ENCODE measurements at regions not wholly inside any gene's neighbourhood (a gene's known extent, or its start where the extent isn't known, plus 50 kb on each side); places are given as distances from the start of the nearest gene placed in this dataset.

DNA sequence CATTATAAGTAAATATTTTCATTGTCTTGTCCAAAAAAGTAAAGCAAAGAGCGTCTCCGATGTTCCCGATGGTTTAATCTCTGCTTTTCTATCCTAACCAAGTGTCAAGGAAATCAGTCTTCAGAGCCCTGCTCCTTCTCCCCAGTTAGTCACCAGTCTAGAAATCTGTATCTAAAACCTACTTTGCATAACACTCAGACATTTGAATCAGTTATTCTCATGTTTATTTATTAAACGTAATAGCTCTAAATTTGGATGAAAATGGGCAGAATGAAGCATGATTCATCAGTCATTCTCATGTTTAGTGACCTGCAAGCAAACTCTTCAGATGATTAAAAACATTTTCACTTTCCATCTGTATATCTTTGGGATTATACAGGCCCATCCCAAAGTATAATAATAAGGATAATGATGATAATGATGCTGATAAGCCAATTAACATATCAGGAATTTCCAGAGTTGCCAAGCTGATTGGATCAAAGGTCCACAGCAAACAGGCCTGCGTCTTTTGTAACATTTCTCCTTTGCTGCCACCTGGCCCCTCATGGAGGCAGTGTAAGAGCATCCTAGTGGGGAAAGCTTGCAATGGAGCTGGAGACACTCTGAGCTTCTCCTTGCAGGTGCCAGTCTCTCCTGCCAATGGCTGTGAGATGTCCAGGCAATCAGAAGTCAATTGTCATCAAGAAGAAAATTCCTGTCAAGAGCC lies 273.9 kb downstream of the IGSF11 start:
- TF ChIP-seq, protein P1, sequence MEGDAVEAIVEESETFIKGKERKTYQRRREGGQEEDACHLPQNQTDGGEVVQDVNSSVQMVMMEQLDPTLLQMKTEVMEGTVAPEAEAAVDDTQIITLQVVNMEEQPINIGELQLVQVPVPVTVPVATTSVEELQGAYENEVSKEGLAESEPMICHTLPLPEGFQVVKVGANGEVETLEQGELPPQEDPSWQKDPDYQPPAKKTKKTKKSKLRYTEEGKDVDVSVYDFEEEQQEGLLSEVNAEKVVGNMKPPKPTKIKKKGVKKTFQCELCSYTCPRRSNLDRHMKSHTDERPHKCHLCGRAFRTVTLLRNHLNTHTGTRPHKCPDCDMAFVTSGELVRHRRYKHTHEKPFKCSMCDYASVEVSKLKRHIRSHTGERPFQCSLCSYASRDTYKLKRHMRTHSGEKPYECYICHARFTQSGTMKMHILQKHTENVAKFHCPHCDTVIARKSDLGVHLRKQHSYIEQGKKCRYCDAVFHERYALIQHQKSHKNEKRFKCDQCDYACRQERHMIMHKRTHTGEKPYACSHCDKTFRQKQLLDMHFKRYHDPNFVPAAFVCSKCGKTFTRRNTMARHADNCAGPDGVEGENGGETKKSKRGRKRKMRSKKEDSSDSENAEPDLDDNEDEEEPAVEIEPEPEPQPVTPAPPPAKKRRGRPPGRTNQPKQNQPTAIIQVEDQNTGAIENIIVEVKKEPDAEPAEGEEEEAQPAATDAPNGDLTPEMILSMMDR (IDR thresholded peaks at IDR 0.05), result no peak
- Histone ChIP-seq H3K27ac (no peak overlapping the region), H3K27me3 (no peaks in the 10 kb centered on the region), H3K36me3 (no peaks in the 10 kb centered on the region), H3K4me3 (no peak overlapping the region), H3K9me3 (no peaks in the 10 kb centered on the region), H3K4me1 (no peaks in the 10 kb centered on the region)
- intact Hi-C loops (cut with DNase I), result no loop called here
- ATAC-seq (no peak), DNase-seq (no peak)

DNA sequence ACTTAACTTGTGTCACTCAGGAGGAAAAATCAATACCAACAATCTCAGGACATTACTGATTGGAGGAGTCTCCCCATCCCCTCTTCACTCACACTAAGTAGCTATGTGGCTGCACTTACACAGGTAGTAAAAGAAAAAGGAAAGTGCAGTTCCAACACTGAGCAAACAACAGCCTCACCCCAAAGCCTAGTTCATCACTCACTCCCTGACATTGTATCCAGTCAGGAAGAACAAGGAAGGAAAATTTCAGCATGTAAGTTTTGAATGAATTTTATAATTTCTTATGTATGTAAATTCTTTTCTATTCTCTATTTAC lies 273.4 kb downstream of the IGSF11 start:
- Histone ChIP-seq H3K4me1 (no peaks in the 10 kb centered on the region), H3K9me3 (no peaks in the 10 kb centered on the region), H3K27me3 (no peaks in the 10 kb centered on the region), H3K36me3 (no peaks in the 10 kb centered on the region), H3K4me3 (no peak overlapping the region), H3K27ac (no peak overlapping the region)
- TF ChIP-seq, protein P1 (IDR thresholded peaks at IDR 0.05), result no peak
- no peak for DNase-seq
- ATAC-seq, result no peak
- intact Hi-C loops (cut with DNase I), result no loop called here

DNA sequence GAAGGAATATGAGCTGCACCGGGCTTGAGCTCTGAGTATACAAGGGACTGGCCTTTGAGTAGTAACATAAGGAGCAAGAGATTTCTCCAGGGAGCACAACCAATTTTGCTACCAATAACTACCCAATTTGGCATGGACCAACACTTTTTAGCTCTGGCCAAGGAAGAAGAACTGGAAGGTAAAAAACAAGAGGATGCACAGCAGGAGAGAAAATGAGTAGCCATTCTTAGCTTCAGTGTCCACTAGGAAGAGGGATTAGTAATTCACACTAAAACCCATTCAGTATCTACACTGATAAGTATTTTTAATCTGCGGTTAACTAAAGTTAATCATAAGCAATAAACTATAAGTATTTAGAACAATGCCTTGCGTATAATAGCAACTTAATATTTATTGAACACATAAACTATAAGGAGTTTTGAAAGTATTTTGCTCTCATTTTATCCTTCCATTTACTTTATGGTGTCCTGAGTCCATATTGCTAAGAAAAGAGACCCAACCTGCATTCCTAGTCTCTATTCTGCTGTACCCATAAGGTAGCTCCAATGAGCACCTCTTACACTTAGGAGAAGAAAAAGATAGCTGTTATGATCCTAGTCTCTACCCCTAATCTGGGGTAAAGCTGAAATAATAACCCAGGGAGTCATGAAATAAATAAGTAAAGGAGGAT lies 268.9 kb downstream of the IGSF11 start:
- Histone ChIP-seq H3K4me1 (no peaks in the 10 kb centered on the region), H3K27me3 (no peaks in the 10 kb centered on the region), H3K36me3 (no peaks in the 10 kb centered on the region), H3K9me3 (no peaks in the 10 kb centered on the region), H3K27ac (no peak overlapping the region), H3K4me3 (no peak overlapping the region)
- TF ChIP-seq, protein P1 (IDR thresholded peaks at IDR 0.05), result no peak
- no peak for ATAC-seq
- intact Hi-C loops (cut with DNase I), result no loop called here
- DNase-seq, result no peak

DNA sequence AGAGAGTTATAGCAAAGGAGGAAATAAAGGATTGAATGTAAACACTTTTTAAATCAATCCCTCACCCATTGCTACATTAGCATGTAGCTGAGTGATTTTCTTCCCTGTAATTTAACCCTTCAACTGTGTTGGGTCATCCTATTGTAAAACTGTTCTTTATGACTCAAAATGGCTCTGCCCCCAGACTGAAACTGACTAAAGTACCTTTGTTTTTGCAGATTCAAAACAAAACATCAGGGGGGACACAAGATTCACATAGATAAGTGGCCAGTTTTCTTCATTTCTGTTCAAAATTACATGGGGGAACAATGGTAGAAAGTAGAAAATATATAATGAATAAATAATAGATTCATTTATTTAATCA lies 268.4 kb downstream of the IGSF11 start:
- Histone ChIP-seq H3K27ac (no peak overlapping the region), H3K27me3 (no peaks in the 10 kb centered on the region), H3K4me1 (no peaks in the 10 kb centered on the region), H3K4me3 (no peak overlapping the region), H3K9me3 (no peaks in the 10 kb centered on the region), H3K36me3 (no peaks in the 10 kb centered on the region)
- intact Hi-C loops (cut with DNase I), result no loop called here
- no peak for DNase-seq
- ATAC-seq, result no peak
- TF ChIP-seq, protein P1 (IDR thresholded peaks at IDR 0.05), result no peak

DNA sequence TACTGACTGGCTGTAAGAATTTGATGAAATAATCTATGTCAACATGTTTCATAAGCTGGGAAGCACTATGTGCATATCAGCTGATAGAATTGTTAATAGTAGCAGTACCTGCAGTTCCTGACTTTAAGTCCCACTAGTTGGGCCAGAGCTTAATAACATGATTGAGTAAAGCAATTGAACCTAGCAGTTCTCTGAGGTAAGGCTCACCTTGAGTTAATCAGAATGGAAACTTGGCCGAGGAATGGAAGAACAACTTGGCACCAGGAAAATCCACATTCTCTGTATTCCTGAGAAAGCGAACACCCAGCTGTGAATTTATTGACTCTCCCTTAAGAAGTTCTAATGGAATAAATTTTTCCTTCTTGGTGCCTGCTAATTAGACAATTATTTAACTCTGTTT lies 262.6 kb downstream of the IGSF11 start:
- H3K4me1 ChIP-seq, result no peaks in the 10 kb centered on the region
- ATAC-seq (no peak), DNase-seq (peak in 1 of 4 donors; percentile 14)
- no peaks in the 10 kb centered on the region for H3K27me3 ChIP-seq
- intact Hi-C loops (cut with DNase I), result no loop called here
- no peak overlapping the region for H3K4me3 ChIP-seq
- TF ChIP-seq, protein P1 (IDR thresholded peaks at IDR 0.05), result no peak
- H3K9me3 ChIP-seq, result no peaks in the 10 kb centered on the region
- no peak overlapping the region for H3K27ac ChIP-seq
- H3K36me3 ChIP-seq, result no peaks in the 10 kb centered on the region
